ENCODE measurements at regions not wholly inside any gene's neighbourhood (a gene's known extent, or its start where the extent isn't known, plus 50 kb on each side); places are given as distances from the start of the nearest gene placed in this dataset.
"Not testable (repeated sequence)": the region's sequence is repeated elsewhere in the genome, so short reads cannot be mapped to it uniquely, and the experiment has no call there.

DNA sequence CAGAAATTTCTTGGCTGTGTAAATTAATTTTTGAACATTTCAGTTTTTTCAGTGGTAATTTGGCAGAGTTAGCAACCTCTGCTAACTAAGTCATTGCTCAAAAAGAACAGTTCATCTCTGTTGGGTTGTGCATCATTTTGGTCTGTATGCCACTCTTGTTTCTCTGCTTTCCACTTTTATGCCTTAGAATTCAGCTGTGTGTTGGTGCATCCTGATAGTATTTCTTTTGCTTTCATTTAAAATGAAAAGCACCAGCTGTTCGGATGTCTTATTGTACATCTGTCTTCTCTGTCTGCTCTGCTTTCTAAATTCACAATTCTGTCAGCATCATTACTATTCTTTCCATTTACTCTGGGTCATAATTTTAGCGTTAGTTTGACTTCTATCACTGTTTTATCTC is 388.2 kb upstream of the NDST4 start:
- WGBS = 53% methylated on average over 2 of the region's 2 CpGs

DNA sequence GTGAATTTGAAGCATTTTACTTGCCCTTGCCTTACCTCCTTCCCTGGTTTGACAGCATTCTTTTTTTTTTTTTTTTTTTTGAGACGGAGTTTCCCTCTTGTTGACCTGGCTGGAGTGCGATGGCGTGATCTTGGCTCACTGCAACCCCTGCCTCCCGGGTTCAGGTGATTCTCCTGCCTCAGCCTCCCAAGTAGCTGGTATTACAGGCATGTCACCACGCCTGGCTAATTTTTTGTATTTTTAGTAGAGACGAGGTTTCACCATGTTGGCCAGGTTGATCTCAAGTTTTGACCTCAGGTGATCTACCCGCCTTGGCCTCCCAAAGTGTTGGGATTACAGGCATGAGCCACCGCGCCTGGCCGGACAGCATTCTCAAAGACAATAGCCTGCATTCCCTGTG is 380.4 kb upstream of the NDST4 start:
- 94% methylated on average over 10 of the region's 10 CpGs for WGBS
- not testable (repeated sequence) for H3K27ac ChIP-seq, H3K9me3 ChIP-seq

More for the DNA sequence above, 388.2 kb upstream of the NDST4 start:
- H3K9me3 ChIP-seq = no peaks in the 10 kb centered on the region
- TF ChIP-seq EP300 (IDR thresholded peaks at IDR 0.05) (no peak), POLR2AphosphoS5 (IDR thresholded peaks at IDR 0.05) (no peak), POLR2A (IDR thresholded peaks at IDR 0.05) (no peak)
- TF ChIP-seq, protein P1, sequence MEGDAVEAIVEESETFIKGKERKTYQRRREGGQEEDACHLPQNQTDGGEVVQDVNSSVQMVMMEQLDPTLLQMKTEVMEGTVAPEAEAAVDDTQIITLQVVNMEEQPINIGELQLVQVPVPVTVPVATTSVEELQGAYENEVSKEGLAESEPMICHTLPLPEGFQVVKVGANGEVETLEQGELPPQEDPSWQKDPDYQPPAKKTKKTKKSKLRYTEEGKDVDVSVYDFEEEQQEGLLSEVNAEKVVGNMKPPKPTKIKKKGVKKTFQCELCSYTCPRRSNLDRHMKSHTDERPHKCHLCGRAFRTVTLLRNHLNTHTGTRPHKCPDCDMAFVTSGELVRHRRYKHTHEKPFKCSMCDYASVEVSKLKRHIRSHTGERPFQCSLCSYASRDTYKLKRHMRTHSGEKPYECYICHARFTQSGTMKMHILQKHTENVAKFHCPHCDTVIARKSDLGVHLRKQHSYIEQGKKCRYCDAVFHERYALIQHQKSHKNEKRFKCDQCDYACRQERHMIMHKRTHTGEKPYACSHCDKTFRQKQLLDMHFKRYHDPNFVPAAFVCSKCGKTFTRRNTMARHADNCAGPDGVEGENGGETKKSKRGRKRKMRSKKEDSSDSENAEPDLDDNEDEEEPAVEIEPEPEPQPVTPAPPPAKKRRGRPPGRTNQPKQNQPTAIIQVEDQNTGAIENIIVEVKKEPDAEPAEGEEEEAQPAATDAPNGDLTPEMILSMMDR (IDR thresholded peaks at IDR 0.05) = no peak
- no peaks in the 10 kb centered on the region for H3K27me3 ChIP-seq
- no peaks in the 10 kb centered on the region for H3K4me1 ChIP-seq
- no peak overlapping the region for H3K4me3 ChIP-seq
- no peaks in the 10 kb centered on the region for H3K36me3 ChIP-seq
- DNase-seq (ENCODE audit: low spot score in 2 of 2) = no peak
- H3K27ac ChIP-seq = no peak overlapping the region

DNA sequence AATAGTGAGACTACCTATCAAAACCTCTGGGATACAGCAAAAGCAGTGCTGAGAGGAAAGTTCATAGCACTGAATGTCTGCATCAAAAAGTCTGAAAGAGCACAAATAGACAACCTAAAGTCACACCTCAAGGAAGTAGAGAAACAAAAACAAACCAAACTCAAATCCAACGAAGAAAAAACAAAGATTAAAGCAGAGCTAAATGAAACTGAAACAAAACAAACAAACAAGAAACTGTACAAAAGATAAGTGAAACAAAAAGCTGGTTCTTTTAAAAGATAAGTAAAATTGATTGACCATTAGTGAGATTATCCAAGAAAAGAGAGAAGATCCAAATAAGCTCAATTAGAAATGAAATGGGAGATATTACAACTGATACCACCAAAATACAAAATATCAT is 378.3 kb upstream of the NDST4 start:
- Histone ChIP-seq H3K27me3 (no peaks in the 10 kb centered on the region), H3K36me3 (no peaks in the 10 kb centered on the region), H3K4me3 (no peak overlapping the region), H3K9me3 (no peaks in the 10 kb centered on the region), H3K27ac (no peak overlapping the region), H3K4me1 (no peaks in the 10 kb centered on the region)
- no peak for TF ChIP-seq POLR2AphosphoS5 (IDR thresholded peaks at IDR 0.05)
- TF ChIP-seq EP300 (IDR thresholded peaks at IDR 0.05) = no peak
- no peak for DNase-seq (ENCODE audit: low spot score in 2 of 2)
- 73% methylated on average over 1 of the region's 1 CpG for WGBS

More for the DNA sequence above, 380.4 kb upstream of the NDST4 start:
- DNase-seq (ENCODE audit: low spot score in 2 of 2); H3K4me1 ChIP-seq; H3K4me3 ChIP-seq; H3K36me3 ChIP-seq; H3K27me3 ChIP-seq: not testable (repeated sequence)

DNA sequence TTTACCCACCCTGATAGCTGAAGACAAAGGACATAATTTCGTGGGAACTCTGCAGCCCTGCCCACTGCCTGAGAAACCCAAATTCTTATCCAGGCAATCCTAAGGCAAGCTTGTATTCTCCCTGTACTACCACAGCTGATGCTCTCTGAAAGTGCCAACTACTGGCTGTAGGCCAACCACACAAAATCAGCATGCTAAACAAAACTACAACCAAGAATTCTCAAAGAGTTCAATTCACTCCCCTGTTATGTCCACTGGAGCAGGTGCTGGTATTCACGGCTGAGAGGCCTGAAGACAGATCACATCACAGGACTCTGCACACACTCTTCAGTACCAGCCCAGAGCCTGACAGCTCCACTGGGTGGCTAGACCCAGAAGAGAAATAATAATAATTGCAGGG is 375.9 kb upstream of the NDST4 start:
- H3K9me3 ChIP-seq = no peaks in the 10 kb centered on the region
- no peaks in the 10 kb centered on the region for H3K36me3 ChIP-seq
- no peaks in the 10 kb centered on the region for H3K4me1 ChIP-seq
- 60% methylated on average over 2 of the region's 2 CpGs for WGBS
- no peak overlapping the region for H3K27ac ChIP-seq
- H3K4me3 ChIP-seq = no peak overlapping the region
- DNase-seq (ENCODE audit: low spot score in 2 of 2) = no peak
- no peaks in the 10 kb centered on the region for H3K27me3 ChIP-seq
- TF ChIP-seq, protein P1 (IDR thresholded peaks at IDR 0.05) = no peak
- TF ChIP-seq POLR2AphosphoS5 (IDR thresholded peaks at IDR 0.05) (no peak), EP300 (IDR thresholded peaks at IDR 0.05) (no peak), POLR2A (IDR thresholded peaks at IDR 0.05) (no peak)

DNA sequence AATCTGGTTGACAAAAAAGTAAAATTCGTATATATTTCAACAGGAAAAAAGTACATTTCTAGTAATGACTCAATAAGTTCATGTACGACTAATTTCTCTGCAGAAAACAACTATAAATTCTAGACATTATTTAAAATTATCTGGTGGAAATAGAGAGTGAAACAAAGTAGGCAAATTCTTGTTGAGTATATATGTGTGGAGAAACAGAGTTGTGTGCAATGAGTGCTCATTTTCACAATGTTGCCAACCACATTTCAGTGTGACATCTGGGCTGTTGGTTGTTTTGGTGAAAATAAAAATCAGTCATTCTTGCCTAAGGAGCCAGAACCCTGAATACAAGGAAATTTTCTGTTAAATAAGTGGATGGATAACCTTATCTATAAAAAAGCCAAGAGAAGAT is 372.0 kb upstream of the NDST4 start:
- DNase-seq (ENCODE audit: low spot score in 2 of 2) = no peak
- Histone ChIP-seq H3K27me3 (no peaks in the 10 kb centered on the region), H3K9me3 (no peaks in the 10 kb centered on the region), H3K36me3 (no peaks in the 10 kb centered on the region), H3K4me1 (no peaks in the 10 kb centered on the region), H3K27ac (no peak overlapping the region), H3K4me3 (no peak overlapping the region)
- TF ChIP-seq POLR2AphosphoS5 (IDR thresholded peaks at IDR 0.05) = no peak
- no peak for TF ChIP-seq POLR2A (IDR thresholded peaks at IDR 0.05)
- TF ChIP-seq, protein P1 (IDR thresholded peaks at IDR 0.05) = no peak
- TF ChIP-seq EP300 (IDR thresholded peaks at IDR 0.05) = no peak
- WGBS = 88% methylated on average over 2 of the region's 2 CpGs

DNA sequence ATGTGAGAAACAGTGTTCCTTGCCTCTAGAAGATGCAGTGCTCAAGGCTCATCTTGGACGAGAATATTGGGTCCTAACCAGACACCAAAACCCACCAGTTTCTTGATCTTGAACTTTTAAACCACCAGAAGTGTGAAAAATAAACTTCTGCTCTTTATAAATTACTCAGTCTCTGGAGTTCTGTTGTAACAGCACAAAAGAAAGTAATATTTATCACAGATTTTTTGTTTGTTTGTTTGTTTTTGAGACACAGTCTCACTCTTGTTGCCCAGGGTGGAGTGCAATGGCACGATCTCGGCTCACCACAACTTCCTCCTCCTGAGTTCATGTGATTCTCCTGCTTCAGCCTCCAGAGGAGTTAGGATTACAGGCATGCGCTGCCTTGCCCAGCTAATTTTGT is 371.1 kb upstream of the NDST4 start:
- 80% methylated on average over 4 of the region's 4 CpGs for WGBS
- no peaks in the 10 kb centered on the region for H3K36me3 ChIP-seq
- no peaks in the 10 kb centered on the region for H3K27me3 ChIP-seq
- no peak for DNase-seq (ENCODE audit: low spot score in 2 of 2)
- no peak overlapping the region for H3K27ac ChIP-seq
- H3K9me3 ChIP-seq = no peaks in the 10 kb centered on the region
- no peak for TF ChIP-seq POLR2AphosphoS5 (IDR thresholded peaks at IDR 0.05)
- no peak for TF ChIP-seq POLR2A (IDR thresholded peaks at IDR 0.05)
- no peak for TF ChIP-seq EP300 (IDR thresholded peaks at IDR 0.05)
- TF ChIP-seq, protein P1 (IDR thresholded peaks at IDR 0.05) = no peak
- H3K4me1 ChIP-seq = no peaks in the 10 kb centered on the region
- no peak overlapping the region for H3K4me3 ChIP-seq

Measured in suprapubic skin (tissue), 4 donors.